Esophagus muscularis mucosa (tissue), 4 donors: ENCODE measurements at regions not wholly inside any gene's neighbourhood (a gene's known extent, or its start where the extent isn't known, plus 50 kb on each side); places are given as distances from the start of the nearest gene placed in this dataset.
"Not testable (repeated sequence)": the region's sequence is repeated elsewhere in the genome, so short reads cannot be mapped to it uniquely, and the experiment has no call there.

Source experiments
- DNase-seq: peaks from one replicate; pipeline ENCODE4 v3.0.0-alpha.2; 2017; ENCODE audit errors: extremely low spot score
- H3K27ac ChIP-seq, 4 donors: fragments of 200-600 bp; sonication (generic); replicated peaks in 1 of 4; 1 replicate in 3 of 4; 2 replicates in 1 of 4; pipeline ENCODE4 v1.5.1; 2016 to 2019; ENCODE audit warnings: mild to moderate bottlenecking in 1 of 4
- H3K27me3 ChIP-seq, 4 donors: fragments of 200-600 bp; sonication (generic); one replicate each; pipeline versions ENCODE4 v1.5.1 to v1.6.0; 2016 to 2019
- H3K36me3 ChIP-seq, 4 donors: fragments of 200-600 bp; sonication (generic); one replicate each; pipeline ENCODE4 v1.5.1; 2016 to 2019
- H3K4me1 ChIP-seq, 4 donors: fragments of 200-600 bp; sonication (generic); one replicate each; pipeline ENCODE4 v1.5.1; 2016 to 2019
- H3K4me3 ChIP-seq, 4 donors: fragments of 200-600 bp; sonication (generic); 1 replicate in 2 of 4; 2 replicates in 2 of 4; pipeline ENCODE4 v1.5.1; 2016 to 2019; ENCODE audit warnings: mild to moderate bottlenecking in 4 of 4, moderate library complexity in 1 of 4
- H3K9me3 ChIP-seq, 4 donors: fragments of 200-600 bp; sonication (generic); 1 replicate in 3 of 4; 2 replicates in 1 of 4; pipeline ENCODE4 v1.5.1; 2016 to 2019
- CTCF ChIP-seq, 3 experiments: fragments of 200-600 bp in 2 of 3; fragments of 450-650 bp in 1 of 3; sonication (generic) in 2 of 3; IDR thresholded peaks; one replicate each; pipeline ENCODE4 v1.5.1; 2017 to 2019; ENCODE audit warnings: antibody characterized with exemption in 3 of 3, mild to moderate bottlenecking in 2 of 3, moderate library complexity in 1 of 3
- EP300 ChIP-seq: sonication (generic); formaldehyde crosslinking; IDR thresholded peaks from one replicate; pipeline ENCODE4 v1.6.1; 2017; ENCODE audit warnings: antibody characterized with exemption
- POLR2A ChIP-seq: fragments of 450-650 bp; IDR thresholded peaks from one replicate; pipeline ENCODE4 v1.6.1; 2017; ENCODE audit warnings: antibody characterized with exemption, moderate library complexity, mild to moderate bottlenecking, low read depth
- POLR2AphosphoS5 ChIP-seq, 2 donors: sonication (generic); formaldehyde crosslinking; IDR thresholded peaks; one replicate each; pipeline ENCODE4 v1.6.1; 2017; ENCODE audit warnings: antibody characterized with exemption in 2 of 2
- WGBS: methylation state at CpG from one replicate; pipeline ENCODE4 v1.1.5; 2018; 5-methylcytosine and 5-hydroxymethylcytosine counted together
- intact Hi-C: fragments of 100-400 bp; cut with DNase I; formaldehyde crosslinking; loops from one replicate; pipeline ENCODE4 v1.15.1; 2023

GRCh38 chr17:30641428-30641827, 164.2 kb downstream of the GOSR1 start:
- DNase-seq, H3K27me3 ChIP-seq, H3K9me3 ChIP-seq, H3K4me1 ChIP-seq, H3K27ac ChIP-seq, intact Hi-C loops, H3K36me3 ChIP-seq, H3K4me3 ChIP-seq: not testable (repeated sequence)
- 88% methylated on average over 5 of the region's 7 CpGs for WGBS

GRCh38 chr17:30639391-30639790, 162.2 kb downstream of the GOSR1 start:
- H3K27ac ChIP-seq, H3K36me3 ChIP-seq, intact Hi-C loops, H3K4me3 ChIP-seq, H3K4me1 ChIP-seq, H3K9me3 ChIP-seq, DNase-seq, H3K27me3 ChIP-seq: not testable (repeated sequence)
- WGBS: 80% methylated on average over 2 of the region's 4 CpGs

- H3K27ac ChIP-seq, H3K36me3 ChIP-seq, H3K27me3 ChIP-seq, intact Hi-C loops, H3K9me3 ChIP-seq, H3K4me1 ChIP-seq, H3K4me3 ChIP-seq, DNase-seq: not testable (repeated sequence)
- 67% methylated on average over 1 of the region's 4 CpGs for WGBS
These were observed 161.8 kb downstream of the GOSR1 start for GRCh38 chr17:30638968-30639367.

GRCh38 chr17:30631651-30632050, 154.4 kb downstream of the GOSR1 start:
- H3K4me3 ChIP-seq, H3K27me3 ChIP-seq, H3K9me3 ChIP-seq, DNase-seq, H3K4me1 ChIP-seq, H3K27ac ChIP-seq, intact Hi-C loops: not testable (repeated sequence)
- WGBS: 94% methylated on average over 6 of the region's 6 CpGs
- peaks cover 0 to 23% (median 11%) of the 10 kb centered on the region in 4 donors for H3K36me3 ChIP-seq

GRCh38 chr17:30625380-30625779, 148.2 kb downstream of the GOSR1 start:
- peaks cover 0 to 26% (median 16%) of the 10 kb centered on the region in 4 donors for H3K36me3 ChIP-seq
- H3K9me3 ChIP-seq: not testable (repeated sequence)
- 90% methylated on average over 5 of the region's 18 CpGs for WGBS

GRCh38 chr17:30624180-30624579, 147.0 kb downstream of the GOSR1 start:
- DNase-seq, intact Hi-C loops, H3K27ac ChIP-seq, H3K9me3 ChIP-seq, H3K4me1 ChIP-seq, H3K27me3 ChIP-seq, H3K4me3 ChIP-seq: not testable (repeated sequence)
- WGBS: 96% methylated on average over 16 of the region's 16 CpGs
- peaks cover 0 to 26% (median 16%) of the 10 kb centered on the region in 4 donors for H3K36me3 ChIP-seq

More at GRCh38 chr17:30625380-30625779, 148.2 kb downstream of the GOSR1 start:
- H3K4me1 ChIP-seq, DNase-seq, intact Hi-C loops, H3K4me3 ChIP-seq, H3K27me3 ChIP-seq, H3K27ac ChIP-seq: not testable (repeated sequence)

GRCh38 chr17:30609682-30610081, 132.5 kb downstream of the GOSR1 start:
- intact Hi-C loops, H3K9me3 ChIP-seq, DNase-seq, H3K27ac ChIP-seq, H3K27me3 ChIP-seq, H3K4me3 ChIP-seq, H3K4me1 ChIP-seq: not testable (repeated sequence)
- H3K36me3 ChIP-seq: peaks cover 0 to 20% (median 11%) of the 10 kb centered on the region in 4 donors
- 49% methylated on average over 2 of the region's 3 CpGs for WGBS

GRCh38 chr17:30605523-30605922, 128.3 kb downstream of the GOSR1 start:
- 91% methylated on average over 4 of the region's 4 CpGs for WGBS
- Histone ChIP-seq H3K27ac (no peak overlapping the region), H3K4me1 (peaks cover 4 to 21% (median 19%) of the 10 kb centered on the region in 4 donors), H3K4me3 (no peak overlapping the region), H3K27me3 (no peaks in the 10 kb centered on the region), H3K36me3 (peaks cover 0 to 3% (median 0%) of the 10 kb centered on the region in 4 donors), H3K9me3 (no peaks in the 10 kb centered on the region)
- TF ChIP-seq CTCF (IDR thresholded peaks at IDR 0.05): no peak
- no peak for TF ChIP-seq EP300
- no peak for DNase-seq
- intact Hi-C loops: no loop called here

GRCh38 chr17:30605027-30605426, 127.8 kb downstream of the GOSR1 start:
- TF ChIP-seq POLR2AphosphoS5 (IDR thresholded peaks at IDR 0.05) (no peak), CTCF (IDR thresholded peaks at IDR 0.05) (no peak), EP300 (no peak), POLR2A (no peak)
- intact Hi-C loops: no loop called here
- Histone ChIP-seq H3K27ac (no peak overlapping the region), H3K27me3 (no peaks in the 10 kb centered on the region), H3K4me1 (peaks cover 4 to 21% (median 19%) of the 10 kb centered on the region in 4 donors), H3K36me3 (no peaks in the 10 kb centered on the region), H3K9me3 (no peaks in the 10 kb centered on the region), H3K4me3 (no peak overlapping the region)
- WGBS: 100% methylated on average over 1 of the region's 1 CpG
- DNase-seq: no peak

- H3K27me3 ChIP-seq, H3K36me3 ChIP-seq, H3K27ac ChIP-seq, H3K9me3 ChIP-seq, DNase-seq, intact Hi-C loops: not testable (repeated sequence)
- Histone ChIP-seq H3K4me1 (peaks cover 4 to 29% (median 26%) of the 10 kb centered on the region in 4 donors), H3K4me3 (peak overlapping the region; percentile 32 to 96 (median 92))
- WGBS: 59% methylated on average over 2 of the region's 2 CpGs
These were observed 125.2 kb downstream of the GOSR1 start for GRCh38 chr17:30602396-30602795.

- WGBS: 26% methylated on average over 7 of the region's 7 CpGs
- Histone ChIP-seq H3K4me3 (peak overlapping the region; percentile 32 to 96 (median 92)), H3K4me1 (peaks cover 4 to 29% (median 26%) of the 10 kb centered on the region in 4 donors)
- H3K27ac ChIP-seq, H3K36me3 ChIP-seq, DNase-seq, intact Hi-C loops, H3K27me3 ChIP-seq, H3K9me3 ChIP-seq: not testable (repeated sequence)
These were observed 124.8 kb downstream of the GOSR1 start for GRCh38 chr17:30601984-30602383.
